ENCODE measurements at regions not wholly inside any gene's neighbourhood (a gene's known extent, or its start where the extent isn't known, plus 50 kb on each side); places are given as distances from the start of the nearest gene placed in this dataset.
"Not testable (repeated sequence)": the region's sequence is repeated elsewhere in the genome, so short reads cannot be mapped to it uniquely, and the experiment has no call there.

DNA sequence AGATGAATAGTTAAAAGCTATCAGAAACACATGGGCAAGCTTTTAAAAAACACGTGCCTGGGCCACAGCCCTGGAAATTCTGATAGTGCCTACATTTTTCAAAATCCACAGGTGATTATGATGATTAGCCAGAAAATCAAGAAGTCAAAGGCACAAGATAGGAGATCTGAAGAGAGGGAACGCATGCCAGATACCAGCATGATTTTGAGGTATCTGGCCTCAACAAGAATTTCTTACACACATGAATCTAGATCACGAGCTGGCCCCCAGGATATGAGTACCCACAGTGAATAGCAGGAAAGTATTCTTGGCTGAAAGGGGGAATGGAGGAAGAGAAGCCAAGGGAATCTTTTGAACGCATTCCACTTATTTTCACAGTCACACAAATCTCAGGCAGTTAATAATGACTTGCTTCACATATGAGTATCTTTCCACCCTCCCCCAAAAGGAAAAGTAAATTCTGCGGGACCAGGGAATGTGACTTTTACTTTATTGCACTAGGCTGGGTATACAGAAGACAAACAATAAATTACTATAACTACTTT is 438.2 kb downstream of the BCAT1 start:
- no peak for DNase-seq (ENCODE audit: low read depth in 2 of 2)

DNA sequence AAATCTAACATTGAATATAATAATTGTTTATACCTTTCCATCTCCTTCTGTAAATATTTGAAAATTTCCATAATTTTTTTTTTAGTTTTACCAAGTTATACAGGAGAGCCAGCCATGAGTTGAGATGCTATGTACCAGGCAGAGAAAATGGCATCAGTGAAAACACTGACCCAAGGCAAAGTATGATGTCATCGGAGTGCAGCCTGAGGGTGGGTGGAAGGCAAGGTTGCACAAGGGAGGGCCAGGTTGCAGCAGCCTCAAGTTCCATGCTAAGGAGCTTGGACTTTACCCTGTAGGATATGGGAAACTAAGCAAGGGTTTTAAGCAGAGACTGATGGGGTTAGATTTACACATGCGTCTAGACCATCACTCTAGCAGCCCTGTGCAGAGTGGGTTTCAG is 441.1 kb downstream of the BCAT1 start:
- DNase-seq (ENCODE audit: low read depth in 2 of 2), result no peak

DNA sequence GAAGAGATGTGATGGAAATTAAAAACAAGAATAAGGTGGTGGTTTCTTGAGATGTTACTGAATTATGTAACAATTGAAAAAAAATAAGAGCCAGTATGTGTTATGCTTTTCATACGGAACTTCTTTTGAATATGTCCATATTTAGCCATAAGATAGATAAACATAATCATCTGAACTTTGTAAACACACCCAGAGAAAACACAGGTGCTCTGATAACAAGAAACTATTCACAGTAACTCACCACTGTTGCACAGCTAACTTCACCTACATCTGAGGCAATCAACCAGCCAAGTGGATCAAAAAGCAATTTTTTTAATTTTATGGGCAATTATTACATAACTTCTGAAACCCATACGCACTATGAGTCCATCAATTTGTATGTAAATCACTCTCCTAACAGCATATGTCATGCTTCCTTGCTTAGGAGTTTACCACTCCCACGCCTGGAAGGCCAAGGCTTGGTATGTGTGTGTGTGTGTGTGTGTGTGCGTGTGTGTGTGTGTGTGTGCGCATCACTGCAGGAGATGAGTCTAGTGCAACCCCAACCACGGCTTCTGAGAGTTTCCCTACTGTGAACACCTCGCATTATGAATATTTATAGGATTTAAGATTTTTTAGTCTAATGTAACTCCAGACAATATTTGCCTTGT is 443.4 kb downstream of the BCAT1 start:
- no peak for DNase-seq (ENCODE audit: low read depth in 2 of 2)

DNA sequence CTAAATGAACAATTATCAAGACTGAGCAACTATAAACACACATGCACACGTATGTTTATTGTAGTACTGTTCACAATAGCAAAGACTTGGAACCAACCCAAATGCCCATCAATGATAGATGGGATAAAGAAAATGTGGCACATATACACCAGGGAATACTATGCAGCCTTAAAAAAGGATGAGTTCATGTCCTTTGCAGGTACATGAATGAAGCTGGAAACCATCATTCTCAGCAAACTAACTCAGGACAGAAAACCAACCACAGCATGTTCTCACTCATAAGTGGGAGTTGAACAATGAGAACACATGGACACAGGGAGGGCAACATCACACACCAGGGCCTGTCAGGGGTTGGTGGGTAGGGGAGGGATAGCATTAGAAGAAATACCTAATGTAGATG is 445.4 kb downstream of the BCAT1 start:
- DNase-seq (ENCODE audit: low read depth in 2 of 2), result not testable (repeated sequence)

DNA sequence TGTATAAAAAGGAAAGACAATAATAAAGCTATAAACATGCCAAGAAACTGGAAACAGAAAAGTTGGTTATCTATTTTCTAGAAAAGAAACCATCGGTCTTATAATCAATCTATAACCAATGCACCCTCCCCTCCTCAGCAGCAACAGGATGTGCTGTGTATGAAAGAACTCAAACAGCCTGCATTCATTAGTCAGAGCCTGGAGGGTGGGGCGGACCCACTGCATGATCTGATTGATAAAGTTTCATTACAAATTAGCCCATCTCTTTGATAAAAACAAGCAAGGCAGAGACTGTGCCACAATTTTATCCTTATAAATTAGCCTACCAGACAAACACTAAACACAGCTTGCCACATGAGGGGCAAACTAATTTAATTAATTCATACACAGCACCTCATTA is 448.1 kb downstream of the BCAT1 start:
- no peak for DNase-seq (ENCODE audit: low read depth in 2 of 2)

DNA sequence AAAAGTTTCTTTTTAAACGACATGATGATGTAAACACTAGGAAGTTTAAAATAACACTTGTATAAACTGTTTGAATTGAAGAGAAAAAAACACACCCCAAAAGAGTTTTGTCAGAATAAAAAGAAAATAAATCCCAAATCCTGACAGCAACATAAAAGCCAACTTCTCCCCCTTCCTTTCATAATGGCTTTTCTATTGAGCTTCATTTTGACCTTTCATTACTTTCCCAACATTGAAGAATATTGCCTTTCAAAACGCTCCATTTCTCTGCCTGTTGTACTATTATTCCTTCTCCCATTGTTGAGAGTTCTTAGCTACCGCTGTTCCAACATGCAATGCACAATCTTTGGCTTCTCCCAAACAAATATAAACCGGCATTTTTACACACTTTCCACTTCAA is 448.5 kb downstream of the BCAT1 start:
- no peak for DNase-seq (ENCODE audit: low read depth in 2 of 2)

DNA sequence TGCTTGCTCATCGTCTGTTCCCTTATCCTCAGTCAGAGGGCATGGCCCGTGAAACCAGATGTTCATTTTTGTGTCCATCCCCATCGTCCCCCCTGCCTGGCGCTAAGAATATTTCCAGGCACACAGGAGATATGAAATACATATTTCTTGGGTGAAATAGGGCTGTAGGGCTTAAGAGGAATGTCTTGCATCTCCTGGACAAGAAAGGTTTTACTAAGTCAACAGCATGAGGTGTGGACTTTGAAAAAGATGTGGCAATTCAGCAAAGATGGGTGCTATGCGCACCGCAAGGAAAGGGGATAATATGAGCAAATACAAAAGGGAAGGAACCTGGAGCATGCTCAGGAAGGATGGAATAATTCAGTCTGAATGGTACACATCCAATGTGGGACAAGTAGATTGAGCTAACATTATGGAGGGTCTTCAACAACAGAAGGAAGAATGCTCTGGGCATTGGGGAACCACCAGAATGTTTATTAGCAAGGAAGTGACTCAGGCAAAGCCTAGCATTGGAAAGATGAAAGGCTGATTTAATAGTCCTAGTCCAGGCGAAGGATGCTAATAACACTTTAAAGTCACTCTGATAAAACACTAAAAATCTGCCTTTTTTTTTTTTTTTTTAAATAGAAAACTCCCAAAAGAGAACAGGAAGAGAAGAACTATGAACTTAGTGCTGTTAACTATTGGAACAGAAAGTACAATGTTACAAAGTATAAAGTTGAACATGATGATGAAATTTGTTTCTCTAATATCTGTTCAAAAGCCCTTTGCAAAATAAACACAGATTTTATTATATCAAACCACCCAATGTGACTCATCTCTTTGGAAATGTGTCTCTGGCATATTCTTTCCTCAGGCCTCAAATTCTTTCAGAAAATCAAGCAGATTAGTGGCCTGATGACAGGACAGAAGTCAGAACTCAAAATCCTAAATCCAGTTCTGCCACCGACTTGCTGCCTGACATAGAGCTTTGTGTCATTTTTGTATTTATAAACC is 449.5 kb downstream of the BCAT1 start:
- DNase-seq (ENCODE audit: low read depth in 2 of 2), result no peak

DNA sequence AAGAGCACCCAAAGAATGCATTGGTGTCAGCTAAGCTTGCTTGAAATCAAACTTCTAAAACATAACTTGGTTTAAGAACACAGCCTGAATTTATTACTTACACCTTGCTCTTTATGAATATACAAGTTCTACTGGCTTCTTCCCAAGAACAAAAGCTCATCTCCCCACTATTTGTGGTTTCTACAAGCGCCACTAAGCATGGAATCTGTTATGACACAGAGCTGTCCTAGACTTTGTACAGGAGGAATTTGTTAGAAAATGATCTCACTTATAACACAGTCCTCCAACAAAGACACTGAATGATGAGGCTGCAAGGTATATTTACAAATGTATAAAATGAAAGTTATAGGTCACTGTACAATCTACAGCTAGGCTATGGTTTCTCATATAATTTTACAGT is 452.1 kb downstream of the BCAT1 start:
- no peak for DNase-seq (ENCODE audit: low read depth in 2 of 2)

DNA sequence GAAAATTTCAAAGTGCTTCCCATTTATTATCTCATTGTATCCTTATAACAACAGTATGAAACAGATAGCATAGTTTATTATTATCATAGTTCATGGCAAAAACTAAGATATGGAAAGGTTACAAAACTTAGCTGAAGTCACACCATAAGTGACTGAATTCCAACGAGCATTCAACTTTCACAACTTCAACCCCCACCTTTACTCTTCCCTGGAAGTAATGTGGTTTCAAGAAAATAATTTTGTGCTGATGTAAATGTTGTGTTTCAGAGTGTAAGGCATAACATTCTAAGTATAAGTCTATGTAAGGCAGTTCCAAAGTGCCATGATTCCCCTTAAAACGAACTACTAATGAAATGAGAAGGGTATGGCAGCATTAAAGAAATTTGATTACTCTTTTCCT is 454.5 kb downstream of the BCAT1 start:
- no peak for DNase-seq (ENCODE audit: low read depth in 2 of 2)

DNA sequence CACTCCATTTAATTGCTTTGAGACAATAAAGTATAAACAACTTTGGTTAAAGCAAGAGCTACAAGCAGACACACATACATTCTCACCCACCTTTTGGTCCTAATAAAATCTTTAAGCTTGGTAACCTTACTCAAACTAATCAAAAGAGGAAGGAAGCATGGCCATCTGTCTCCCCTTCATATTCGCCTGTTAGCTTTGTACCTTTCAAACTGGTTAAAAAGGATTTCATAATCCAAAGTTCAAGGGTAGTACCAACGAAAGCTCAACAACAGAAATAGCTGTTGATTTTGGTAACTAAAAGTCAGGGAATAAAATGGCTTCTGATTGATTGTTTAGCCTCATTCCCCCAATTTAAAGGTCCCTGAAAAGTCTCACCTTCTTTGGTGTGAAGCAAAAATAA is 456.9 kb downstream of the BCAT1 start:
- no peak for DNase-seq (ENCODE audit: low read depth in 2 of 2)

DNA sequence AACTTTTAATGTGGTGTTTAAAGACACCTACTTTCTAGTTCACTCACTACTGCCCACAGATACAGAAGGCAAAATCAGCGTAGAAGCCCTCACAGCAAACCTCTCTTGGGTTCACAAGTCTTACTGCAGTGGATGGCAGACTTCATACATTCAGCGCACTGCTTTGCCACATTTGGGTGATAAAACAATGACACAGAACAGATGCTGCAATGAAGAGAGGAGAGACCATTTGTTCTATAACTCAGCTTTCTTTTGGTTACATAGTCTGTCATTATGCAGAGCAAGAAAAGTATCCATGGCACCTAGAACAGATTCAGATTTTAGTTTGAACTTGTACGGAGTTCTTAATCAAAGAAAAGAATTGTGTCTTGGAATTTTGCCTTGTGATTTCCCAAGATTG is 459.0 kb downstream of the BCAT1 start:
- no peak for DNase-seq (ENCODE audit: low read depth in 2 of 2)

DNA sequence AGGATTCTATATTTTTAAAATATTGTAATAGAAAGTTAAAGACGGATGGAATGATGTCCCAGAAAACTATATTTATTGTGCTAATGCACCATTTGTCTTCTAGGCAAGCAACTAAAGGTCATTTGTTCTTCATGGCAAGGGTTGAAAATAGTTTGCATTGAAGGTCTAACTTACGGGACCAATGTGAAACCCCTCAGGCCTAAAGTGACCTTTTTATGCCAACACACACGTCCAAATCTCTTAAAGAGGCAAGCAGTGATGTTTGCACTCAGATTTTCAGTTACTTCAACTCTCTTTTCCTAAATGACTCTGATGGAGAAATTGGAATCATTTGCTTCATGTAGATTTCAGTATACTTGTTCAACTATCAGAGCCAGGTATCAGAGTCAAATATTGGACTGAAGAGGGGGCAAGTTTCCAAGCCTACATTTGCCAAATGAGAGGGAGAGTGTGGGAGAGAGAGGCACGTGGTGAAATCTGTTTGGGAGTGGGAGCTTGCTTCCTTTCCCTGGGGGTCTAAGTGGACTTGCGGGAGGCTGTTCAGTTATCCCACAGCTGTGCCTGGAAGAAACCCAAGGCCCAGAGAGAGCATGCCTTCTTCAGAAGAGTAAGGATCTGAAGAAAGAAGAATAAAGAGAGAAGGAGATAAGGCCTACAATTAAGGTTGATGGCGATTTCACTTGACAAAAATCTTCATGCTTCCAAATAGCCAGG is 459.8 kb downstream of the BCAT1 start:
- no peak for DNase-seq (ENCODE audit: low read depth in 2 of 2)

DNA sequence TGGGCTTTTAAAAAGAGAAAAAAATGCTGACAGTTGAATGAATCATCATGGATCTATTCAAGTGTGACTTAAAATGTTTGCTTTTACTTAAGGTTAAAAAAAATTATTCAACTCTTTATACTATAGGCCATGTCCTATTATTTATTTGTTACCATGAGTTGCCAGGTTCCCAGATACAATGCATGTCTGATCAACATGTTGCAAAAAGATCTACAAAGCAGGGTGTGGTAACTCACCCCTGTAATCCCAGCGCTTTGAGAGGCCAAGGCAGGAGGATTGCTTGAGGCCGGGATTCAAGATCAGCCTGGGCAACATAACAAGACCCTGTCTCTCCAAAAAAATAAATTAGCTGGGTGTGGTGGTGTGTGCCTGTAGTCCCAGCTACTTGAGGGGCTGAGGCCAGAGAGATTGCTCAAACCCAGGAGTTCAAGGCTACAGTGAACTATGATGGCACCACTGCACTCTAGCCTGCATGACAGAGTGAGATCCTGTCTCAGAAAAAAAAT is 460.8 kb downstream of the BCAT1 start:
- DNase-seq (ENCODE audit: low read depth in 2 of 2), result no peak

DNA sequence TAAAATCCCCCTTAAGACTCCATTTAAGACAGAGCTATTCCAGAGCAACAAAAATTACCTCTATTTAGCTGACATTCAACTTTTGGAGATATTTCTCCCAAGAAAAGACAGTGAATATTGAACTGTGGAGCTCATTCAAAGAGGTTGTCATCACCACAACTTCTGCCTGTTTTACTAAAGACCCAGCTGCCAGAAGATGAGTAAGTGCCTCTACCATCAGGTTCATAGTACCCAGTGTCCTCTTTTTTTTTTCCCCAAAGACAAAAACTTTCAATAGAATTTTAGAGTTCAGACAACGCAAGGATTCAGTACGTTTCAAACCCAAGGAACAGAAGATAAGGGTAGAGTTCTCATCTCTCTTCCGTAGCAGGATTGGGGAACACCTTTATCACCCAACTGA is 461.3 kb downstream of the BCAT1 start:
- no peak for DNase-seq (ENCODE audit: low read depth in 2 of 2)

DNA sequence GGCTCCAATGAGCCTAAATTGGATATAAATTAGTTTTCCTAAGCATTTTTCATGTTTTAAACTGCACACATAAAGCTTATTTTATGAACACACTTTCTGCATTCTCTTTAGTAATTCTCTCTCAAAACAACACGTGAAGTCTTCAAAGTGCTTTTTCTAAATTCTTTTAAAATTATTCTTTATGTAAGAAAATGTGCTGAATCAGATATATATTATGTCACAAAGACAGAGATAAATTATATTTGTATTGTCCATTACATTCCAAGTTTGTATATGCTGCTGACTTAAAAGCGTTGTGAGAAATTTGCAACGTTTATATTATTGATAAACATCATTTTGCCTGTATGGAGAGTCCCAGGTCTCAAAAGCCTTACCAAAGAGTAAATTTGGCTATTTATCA is 465.2 kb downstream of the BCAT1 start:
- DNase-seq (ENCODE audit: low read depth in 2 of 2), result no peak

DNA sequence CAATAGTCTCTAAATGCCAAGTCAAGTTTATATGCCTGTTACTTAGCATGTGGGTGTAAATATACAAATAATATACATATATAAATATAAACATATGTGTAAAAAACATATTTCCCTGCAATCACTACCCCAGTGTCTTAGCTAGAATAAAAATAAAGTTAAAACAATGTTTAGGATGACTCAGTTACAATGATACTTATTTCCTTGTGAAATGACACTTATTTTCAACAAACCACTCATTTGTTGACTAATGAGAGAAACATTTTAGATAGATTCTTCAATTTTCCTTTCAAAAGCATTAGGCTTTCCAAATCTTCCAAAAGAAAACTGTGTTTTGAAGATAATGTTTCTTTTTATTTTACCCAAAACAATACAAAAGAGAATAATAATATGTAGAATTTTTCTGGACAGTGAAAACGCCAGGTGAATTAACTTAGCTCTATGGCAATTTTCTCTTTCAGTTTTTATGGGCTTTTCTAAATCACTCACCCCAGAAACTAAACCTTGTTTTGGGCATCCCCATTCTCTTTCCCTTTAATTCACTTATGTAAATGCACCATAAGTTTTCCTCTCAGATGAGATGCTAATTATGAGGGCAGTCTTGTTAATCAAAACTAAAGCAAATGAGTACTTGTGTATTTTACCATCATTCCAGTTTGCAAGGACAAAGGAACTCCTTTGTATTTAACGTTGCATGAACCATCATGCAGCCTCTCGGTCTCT is 465.9 kb downstream of the BCAT1 start:
- no peak for DNase-seq (ENCODE audit: low read depth in 2 of 2)

DNA sequence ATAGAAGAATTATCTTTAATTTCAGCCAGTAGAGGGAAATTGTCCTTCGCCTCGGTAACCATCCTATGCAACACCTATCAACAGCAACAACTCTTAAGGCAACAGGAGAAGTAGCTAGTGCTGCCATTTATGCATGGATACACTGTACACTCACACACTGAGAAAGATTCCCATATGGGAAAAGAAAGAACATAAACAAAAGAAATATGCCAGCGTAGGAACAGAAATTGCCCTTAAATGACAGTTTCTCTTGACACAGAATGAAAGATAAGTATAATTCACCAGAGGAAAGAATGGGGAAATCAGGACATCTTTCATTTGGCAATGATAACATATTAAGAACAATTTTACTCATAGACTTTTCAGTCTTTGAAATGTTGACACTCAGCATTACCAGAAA is 466.9 kb downstream of the BCAT1 start:
- DNase-seq (ENCODE audit: low read depth in 2 of 2), result no peak

DNA sequence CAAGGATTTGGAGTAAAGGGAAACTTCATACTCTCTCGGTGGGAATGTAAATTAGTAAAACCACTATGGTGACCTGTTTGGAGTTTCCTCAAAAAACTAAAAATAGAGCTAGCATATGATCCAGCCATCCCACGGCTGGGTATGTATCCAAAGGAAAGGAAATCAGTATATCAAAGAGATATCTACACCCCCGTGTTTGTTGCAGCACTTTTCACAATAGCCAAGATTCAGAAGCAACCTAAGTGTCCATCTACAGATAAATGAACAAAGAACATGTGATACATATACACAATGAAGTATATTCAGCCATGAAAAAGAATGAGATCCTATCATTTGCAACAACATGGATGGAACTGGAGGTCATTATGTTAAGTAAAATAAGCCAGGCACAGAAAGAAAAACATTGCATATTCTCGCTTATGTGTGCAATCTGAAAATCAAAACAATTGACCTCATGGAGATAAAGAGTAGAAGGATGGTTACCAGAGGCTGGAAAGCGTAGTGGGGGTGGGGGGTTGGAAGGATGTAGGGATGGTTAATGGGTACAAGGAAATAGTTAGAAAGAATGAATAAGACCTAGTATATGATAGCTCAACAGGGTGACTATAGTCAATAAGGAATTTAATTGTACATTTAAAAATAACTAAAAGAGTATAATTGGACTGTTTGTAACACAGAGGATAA is 468.0 kb downstream of the BCAT1 start:
- DNase-seq (ENCODE audit: low read depth in 2 of 2), result no peak

DNA sequence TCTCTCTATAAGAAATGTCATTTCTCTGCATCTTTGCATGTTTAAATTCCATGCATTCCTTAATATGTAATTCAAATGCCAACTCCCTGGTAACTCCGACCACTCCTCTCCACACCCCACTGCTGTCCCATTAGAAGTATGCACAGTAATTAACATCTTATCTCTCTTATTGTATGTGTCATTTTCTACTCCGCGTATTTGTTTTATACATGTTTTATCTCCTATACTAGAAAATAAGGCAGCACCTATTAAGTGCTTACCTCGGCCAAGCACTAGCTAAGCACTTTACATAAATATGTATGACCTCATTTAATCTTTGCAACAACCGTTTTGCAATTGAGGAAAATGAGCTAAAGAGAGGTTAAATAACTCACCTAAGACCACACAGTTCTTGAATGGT is 469.8 kb downstream of the BCAT1 start:
- DNase-seq (ENCODE audit: low read depth in 2 of 2), result no peak

DNA sequence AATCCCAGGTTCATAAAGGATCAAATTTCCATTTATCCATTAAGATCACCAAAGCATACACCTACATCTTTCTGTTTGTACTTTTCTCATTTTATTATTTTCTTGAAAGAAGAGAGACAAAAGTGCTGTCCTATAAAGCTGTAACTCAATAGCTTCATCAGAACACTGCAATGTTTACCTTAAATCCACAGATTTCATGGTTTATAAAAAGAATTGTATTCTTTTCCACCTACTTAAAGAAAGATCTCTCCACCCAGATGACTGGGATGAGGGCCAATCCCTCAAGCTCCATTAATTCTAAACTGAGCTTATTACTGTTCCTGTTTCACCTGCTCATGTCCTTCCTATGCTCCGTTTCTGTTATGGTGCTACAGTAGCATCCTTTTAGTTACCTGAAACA is 470.6 kb downstream of the BCAT1 start:
- no peak for DNase-seq (ENCODE audit: low read depth in 2 of 2)

DNA sequence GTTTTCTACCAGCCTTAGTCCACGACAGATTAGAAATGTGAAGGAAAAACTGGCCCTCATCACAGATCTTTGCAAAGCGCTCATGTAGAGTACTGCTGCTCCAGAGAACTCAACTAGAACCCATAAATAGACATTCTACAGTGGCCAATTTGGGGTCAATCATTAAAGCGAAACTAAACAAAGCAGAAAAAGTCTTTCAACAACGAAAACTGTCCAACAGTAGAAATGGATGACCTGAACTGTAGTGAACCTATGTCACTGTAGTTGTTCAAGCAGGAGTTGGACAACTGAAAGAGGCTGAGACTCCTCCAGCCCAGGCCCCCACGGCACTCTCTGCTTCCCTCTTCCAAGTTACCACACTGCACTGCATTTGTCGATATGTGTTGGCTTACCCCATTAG is 472.6 kb downstream of the BCAT1 start:
- DNase-seq (ENCODE audit: low read depth in 2 of 2), result no peak

Data from stimulated activated CD8-positive, alpha-beta memory T cell treated with anti-CD3 and anti-CD28 coated beads, Interleukin-15, amount 100 ng/mL, for 48 hours (primary cell).